Heart right ventricle (tissue), 16 donors: ENCODE measurements at regions not wholly inside any gene's neighbourhood (a gene's known extent, or its start where the extent isn't known, plus 50 kb on each side); places are given as distances from the start of the nearest gene placed in this dataset.

Source experiments
- ATAC-seq, 8 donors: fragments of 200-7000 bp; cut with Tn5 transposase; one replicate each; pipeline ENCODE4 v1.9.1; 2020; ENCODE audit warnings: mild to moderate bottlenecking in 8 of 8, moderate library complexity in 8 of 8, moderate number of reproducible peaks in 1 of 8
- DNase-seq, 2 donors: peaks; one replicate each; pipeline ENCODE4 v3.0.0-alpha.2; 2020
- H3K27ac ChIP-seq, 10 donors: fragments of 200-600 bp; sonication (generic) in 2 of 10; one replicate each; pipeline versions ENCODE4 v1.5.0 to v1.8.0; 2020 to 2022; ENCODE audit warnings: mild to moderate bottlenecking in 3 of 10
- H3K27me3 ChIP-seq, 7 donors: fragments of 200-600 bp; one replicate each; pipeline ENCODE4 v1.8.0; 2021 to 2022; ENCODE audit warnings: mild to moderate bottlenecking in 2 of 7
- H3K36me3 ChIP-seq, 9 donors: fragments of 200-600 bp; sonication (generic) in 1 of 9; one replicate each; pipeline versions ENCODE4 v1.5.0 to v1.8.0; 2020 to 2022; ENCODE audit warnings: mild to moderate bottlenecking in 2 of 9
- H3K4me1 ChIP-seq, 9 donors: fragments of 200-600 bp; sonication (generic) in 1 of 9; one replicate each; pipeline versions ENCODE4 v1.5.0 to v1.8.0; 2020 to 2022; ENCODE audit warnings: mild to moderate bottlenecking in 4 of 9
- H3K4me3 ChIP-seq, 10 donors: fragments of 200-600 bp; sonication (generic) in 2 of 10; one replicate each; pipeline versions ENCODE4 v1.5.0 to v1.8.0; 2020 to 2022; ENCODE audit warnings: mild to moderate bottlenecking in 7 of 10, moderate library complexity in 2 of 10
- H3K9me3 ChIP-seq, 11 donors: fragments of 200-600 bp in 10 of 11; sonication (generic) in 2 of 11; one replicate each; pipeline versions ENCODE4 v1.5.0 to v1.8.0; 2013 to 2022; ENCODE audit warnings: mild to moderate bottlenecking in 2 of 11, control low read depth in 1 of 11, moderate library complexity in 1 of 11
- CTCF ChIP-seq, 9 donors: fragments of 200-600 bp; sonication (generic) in 2 of 9; IDR thresholded peaks; one replicate each; pipeline versions ENCODE4 v1.5.0 to v1.8.0; 2021 to 2022; ENCODE audit warnings: antibody characterized with exemption in 9 of 9, mild to moderate bottlenecking in 5 of 9, moderate library complexity in 1 of 9
- WGBS, 2 donors: extraction: QIAGEN DNeasy Blood & Tissue Kit; methylation state at CpG; one replicate each; pipeline ENCODE4 v1.1.7; 2013; ENCODE audit warnings: inconsistent platforms in 1 of 2; 5-methylcytosine and 5-hydroxymethylcytosine counted together
- intact Hi-C, 10 donors: fragments of 100-400 bp; cut with DNase I; formaldehyde crosslinking; loops; one replicate each; pipeline versions ENCODE4 v1.11.1 to v1.14.2; 2022
- donor health status: Arrhythmogenic right ventricular cardiomyopathy.
- donor health status: ischemic (EF 13 %, LVEDD 7.1; RV severe dilation, severe dysfunction).
- donor health status: healthy with polysubstance abuse.
- donor health status: DM: no; HTN: yes; CAD: no.
- donor health status: DM: no; HTN: no; CAD: no.
- donor health status: ischemic (EF 25% LVEDD 6.9; RV normal size, moderate dysfunction).
- donor health status: ischemic (EF 25% LVEDD 5.7; RV mildly dilated, moderate dysfunction).
- donor health status: healthy.
- donor health status: DM: yes; HTN: yes; CAD: no.
- donor health status: Ischemic cardiomyopathy.
- donor health status: ischemic (EF 35%, LVEDD 5.7; RV mildly dilated, moderate dysfunction).
- donor health status: nonischemic (EF 11% LVEDD 7.7; RV severe dilation, severe dysfunction).
- donor health status: DM: yes; HTN: yes; CAD: no.
- donor health status: PGD.
- donor health status: ischemic (EF 29% LVEDD 5.4; RV normal size, mild dysfunction).
- donor health status: nonischemic (EF 23%, LVEDD 6.1; RV moderate dilation, normal function).

- peaks cover 0 to 7% (median 0%) of the 10 kb centered on the region in 11 donors for H3K9me3 ChIP-seq
Observed at GRCh38 chr18:44213293-44213692, 467.4 kb upstream of the SETBP1 start.

GRCh38 chr18:44214396-44214795 lies 466.3 kb upstream of the SETBP1 start:
- 79 to 82% methylated on average over 2 of the region's 2 CpGs for WGBS, 2 donors
- no peaks in the 10 kb centered on the region for H3K27me3 ChIP-seq
- no peak for TF ChIP-seq CTCF (IDR thresholded peaks at IDR 0.05)
- ATAC-seq (no peak), DNase-seq (no peak)
- H3K27ac ChIP-seq = no peak overlapping the region
- no peaks in the 10 kb centered on the region for H3K36me3 ChIP-seq
- intact Hi-C loops = no loop called here
- no peaks in the 10 kb centered on the region for H3K4me1 ChIP-seq
- peaks cover 0 to 7% (median 0%) of the 10 kb centered on the region in 11 donors for H3K9me3 ChIP-seq
- no peak overlapping the region for H3K4me3 ChIP-seq

More at GRCh38 chr18:44213293-44213692, 467.4 kb upstream of the SETBP1 start:
- no peak for TF ChIP-seq CTCF (IDR thresholded peaks at IDR 0.05)
- 87 to 93% methylated on average over 1 of the region's 1 CpG for WGBS, 2 donors
- no peaks in the 10 kb centered on the region for H3K27me3 ChIP-seq
- ATAC-seq (no peak), DNase-seq (no peak)
- no peak overlapping the region for H3K4me3 ChIP-seq
- no peak overlapping the region for H3K27ac ChIP-seq
- H3K4me1 ChIP-seq = no peaks in the 10 kb centered on the region
- H3K36me3 ChIP-seq = no peaks in the 10 kb centered on the region
- intact Hi-C loops = no loop called here

GRCh38 chr18:44216169-44216568 lies 464.5 kb upstream of the SETBP1 start:
- intact Hi-C loops = no loop called here
- ATAC-seq = no peak

GRCh38 chr18:44227501-44227900 lies 453.2 kb upstream of the SETBP1 start:
- DNase-seq (no peak), ATAC-seq (no peak)
- TF ChIP-seq CTCF (IDR thresholded peaks at IDR 0.05) = no peak
- WGBS, 2 donors = 81 to 94% methylated on average over 2 of the region's 2 CpGs
- no peaks in the 10 kb centered on the region for H3K27me3 ChIP-seq
- H3K27ac ChIP-seq = no peak overlapping the region
- H3K4me3 ChIP-seq = no peak overlapping the region
- intact Hi-C loops = no loop called here
- H3K36me3 ChIP-seq = no peaks in the 10 kb centered on the region
- H3K9me3 ChIP-seq = peaks cover 0 to 3% (median 0%) of the 10 kb centered on the region in 11 donors
- H3K4me1 ChIP-seq = peaks cover 0 to 12% (median 4%) of the 10 kb centered on the region in 9 donors

More at GRCh38 chr18:44216169-44216568, 464.5 kb upstream of the SETBP1 start:
- no peak overlapping the region for H3K4me3 ChIP-seq
- no peaks in the 10 kb centered on the region for H3K27me3 ChIP-seq
- peaks cover 0 to 7% (median 0%) of the 10 kb centered on the region in 11 donors for H3K9me3 ChIP-seq
- 58 to 67% methylated on average over 1 of the region's 1 CpG for WGBS, 2 donors
- no peaks in the 10 kb centered on the region for H3K36me3 ChIP-seq
- no peak for TF ChIP-seq CTCF (IDR thresholded peaks at IDR 0.05)
- no peak overlapping the region for H3K27ac ChIP-seq
- DNase-seq = no peak
- no peaks in the 10 kb centered on the region for H3K4me1 ChIP-seq
